Keratinocyte (primary cell): ENCODE measurements at regions not wholly inside any gene's neighbourhood (a gene's known extent, or its start where the extent isn't known, plus 50 kb on each side); places are given as distances from the start of the nearest gene placed in this dataset.
A peak's percentile ranks its signal among the peaks of the same experiment; 100 is the strongest.

Experiments
- DNase-seq: peaks from one replicate; pipeline ENCODE4 v3.0.0-alpha.2; 2011; ENCODE audit warnings: low read depth, missing footprints, low spot score
- FAIRE-seq: peaks from 2 replicates; lab custom pipeline; 2011; peaks lifted over from hg19 to GRCh38; lab: Jason Lieb, UNC
- H2AFZ ChIP-seq: 2 replicates; pipeline ENCODE4 v1.6.0; 2012; ENCODE audit warnings: low read length, control low read depth, inconsistent platforms; ENCODE audit not compliant: control insufficient read depth
- H3K27ac ChIP-seq: 2 replicates; pipeline ENCODE4 v1.5.1; 2011; ENCODE audit warnings: low read length; ENCODE audit not compliant: control insufficient read depth, insufficient read depth
- H3K27me3 ChIP-seq: 3 replicates; pipeline ENCODE4 v1.6.0; 2011; ENCODE audit warnings: low read length; ENCODE audit not compliant: control insufficient read depth, insufficient read depth; ENCODE audit errors: extremely low read depth
- H3K36me3 ChIP-seq, 2 experiments: 2 replicates in 1 of 2; 3 replicates in 1 of 2; pipeline ENCODE4 v1.5.1; 2011; ENCODE audit warnings: low read length in 2 of 2, mild to moderate bottlenecking in 1 of 2; ENCODE audit not compliant: control insufficient read depth in 2 of 2, insufficient read depth in 2 of 2; ENCODE audit errors: extremely low read depth in 1 of 2
- H3K4me1 ChIP-seq: 3 replicates; pipeline ENCODE4 v1.5.1; 2011; ENCODE audit warnings: low read length; ENCODE audit not compliant: control insufficient read depth, insufficient read depth; ENCODE audit errors: extremely low read depth
- H3K4me2 ChIP-seq: 3 replicates; pipeline ENCODE4 v1.6.0; 2011; ENCODE audit warnings: low read depth, low read length; ENCODE audit not compliant: control insufficient read depth, insufficient read depth; ENCODE audit errors: extremely low read depth
- H3K4me3 ChIP-seq, 3 experiments: fragments of 200-600 bp in 1 of 3; sonication (generic) in 1 of 3; 2 replicates in 2 of 3; 3 replicates in 1 of 3; pipeline ENCODE4 v1.5.1; 2011 to 2016; ENCODE audit warnings: low read length in 3 of 3, mild to moderate bottlenecking in 3 of 3, control low read depth in 2 of 3, inconsistent platforms in 1 of 3, low read depth in 1 of 3, mixed read lengths in 1 of 3, mixed run types in 1 of 3, moderate library complexity in 1 of 3; ENCODE audit not compliant: control insufficient read depth in 2 of 3, insufficient read depth in 2 of 3; ENCODE audit errors: extremely low read depth in 1 of 3
- H3K79me2 ChIP-seq: 2 replicates; pipeline ENCODE4 v1.6.0; 2012; ENCODE audit warnings: low read length; ENCODE audit not compliant: control insufficient read depth, insufficient read depth
- H3K9ac ChIP-seq: 3 replicates; pipeline ENCODE4 v1.6.0; 2011; ENCODE audit warnings: low read length; ENCODE audit not compliant: control insufficient read depth, insufficient read depth; ENCODE audit errors: extremely low read depth
- H3K9me1 ChIP-seq: 3 replicates; pipeline ENCODE4 v1.6.0; 2011; ENCODE audit warnings: low read length; ENCODE audit not compliant: control insufficient read depth, insufficient read depth; ENCODE audit errors: extremely low read depth
- H3K9me3 ChIP-seq: 2 replicates; pipeline ENCODE4 v1.5.1; 2012; ENCODE audit warnings: low read depth, low read length; ENCODE audit not compliant: control insufficient read depth
- H4K20me1 ChIP-seq: 3 replicates; pipeline ENCODE4 v1.6.0; 2011; ENCODE audit warnings: low read length; ENCODE audit not compliant: control insufficient read depth, insufficient read depth; ENCODE audit errors: extremely low read depth
- EZH2 ChIP-seq: IDR thresholded peaks from one replicate; pipeline ENCODE4 v1.6.1; 2012; ENCODE audit warnings: inconsistent platforms, mild to moderate bottlenecking, low read length, moderate library complexity
- dilution Hi-C: fragments of 300-500 bp; cut with MboI; formaldehyde crosslinking; loops from one replicate; pipeline ENCODE4 v1.7.0; 2020; ENCODE audit warnings: low sequenced_read_pairs; ENCODE audit not compliant: extremely low pct_ligation_motif_present
- TF ChIP-seq, protein P1 (sequence below), 3 experiments: IDR thresholded peaks in 1 of 3; conservative IDR thresholded peaks in 1 of 3; optimal IDR thresholded peaks in 1 of 3; 2 replicates in 2 of 3; 3 replicates in 1 of 3; pipeline versions ENCODE3 to v1.5.1; 2011; ENCODE audit warnings: low read length in 3 of 3, mild to moderate bottlenecking in 3 of 3, moderate library complexity in 2 of 3, control low read depth in 1 of 3, inconsistent platforms in 1 of 3; ENCODE audit not compliant: insufficient read depth in 2 of 3; ENCODE audit errors: extremely low read depth in 1 of 3

GRCh38 chr6:157764178-157765068 lies 58.6 kb upstream of the SNX9 start:
- dilution Hi-C loops: no loop called here
- peak overlapping the region; percentile 95 for H3K4me2 ChIP-seq
- no peaks in the 10 kb centered on the region for H3K27me3 ChIP-seq
- no peaks in the 10 kb centered on the region for H4K20me1 ChIP-seq
- H3K36me3 ChIP-seq: no peaks in the 10 kb centered on the region
- no peaks in the 10 kb centered on the region for H3K79me2 ChIP-seq
- DNase-seq (peak; percentile 99), FAIRE-seq (peak; percentile 89)
- H3K9ac ChIP-seq: peak overlapping the region; percentile 85
- H2AFZ ChIP-seq: no peak overlapping the region
- H3K4me3 ChIP-seq: peak overlapping the region in 2 of 3 experiments; percentile 34 to 49
- TF ChIP-seq, protein P1, sequence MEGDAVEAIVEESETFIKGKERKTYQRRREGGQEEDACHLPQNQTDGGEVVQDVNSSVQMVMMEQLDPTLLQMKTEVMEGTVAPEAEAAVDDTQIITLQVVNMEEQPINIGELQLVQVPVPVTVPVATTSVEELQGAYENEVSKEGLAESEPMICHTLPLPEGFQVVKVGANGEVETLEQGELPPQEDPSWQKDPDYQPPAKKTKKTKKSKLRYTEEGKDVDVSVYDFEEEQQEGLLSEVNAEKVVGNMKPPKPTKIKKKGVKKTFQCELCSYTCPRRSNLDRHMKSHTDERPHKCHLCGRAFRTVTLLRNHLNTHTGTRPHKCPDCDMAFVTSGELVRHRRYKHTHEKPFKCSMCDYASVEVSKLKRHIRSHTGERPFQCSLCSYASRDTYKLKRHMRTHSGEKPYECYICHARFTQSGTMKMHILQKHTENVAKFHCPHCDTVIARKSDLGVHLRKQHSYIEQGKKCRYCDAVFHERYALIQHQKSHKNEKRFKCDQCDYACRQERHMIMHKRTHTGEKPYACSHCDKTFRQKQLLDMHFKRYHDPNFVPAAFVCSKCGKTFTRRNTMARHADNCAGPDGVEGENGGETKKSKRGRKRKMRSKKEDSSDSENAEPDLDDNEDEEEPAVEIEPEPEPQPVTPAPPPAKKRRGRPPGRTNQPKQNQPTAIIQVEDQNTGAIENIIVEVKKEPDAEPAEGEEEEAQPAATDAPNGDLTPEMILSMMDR (optimal IDR thresholded peaks at IDR 0.05 in 1 of 3, IDR thresholded peaks at IDR 0.05 in 1 of 3, conservative IDR thresholded peaks at IDR 0.05 in 1 of 3; ENCODE audit: extremely low read depth in 1 of 3, insufficient read depth in 2 of 3, low read length in 3 of 3): no peak
- TF ChIP-seq EZH2: no peak
- peaks cover 44% of the 10 kb centered on the region for H3K4me1 ChIP-seq
- no peaks in the 10 kb centered on the region for H3K9me3 ChIP-seq
- peaks cover 2% of the 10 kb centered on the region for H3K9me1 ChIP-seq
- H3K27ac ChIP-seq: peak overlapping the region; percentile 98

- no peak for DNase-seq
- no peaks in the 10 kb centered on the region for H4K20me1 ChIP-seq
- no peak overlapping the region for H2AFZ ChIP-seq
- H3K27me3 ChIP-seq: no peaks in the 10 kb centered on the region
- H3K27ac ChIP-seq: no peak overlapping the region
- no peaks in the 10 kb centered on the region for H3K79me2 ChIP-seq
- peaks cover 41% of the 10 kb centered on the region for H3K4me1 ChIP-seq
- FAIRE-seq: no peak
- no peak overlapping the region for H3K9ac ChIP-seq
- no peak overlapping the region for H3K4me2 ChIP-seq
- H3K9me1 ChIP-seq: no peaks in the 10 kb centered on the region
- dilution Hi-C loops: no loop called here
- no peak overlapping the region for H3K4me3 ChIP-seq
- H3K36me3 ChIP-seq: no peaks in the 10 kb centered on the region
- H3K9me3 ChIP-seq: no peaks in the 10 kb centered on the region
- no peak for TF ChIP-seq EZH2
- TF ChIP-seq, protein P1 (optimal IDR thresholded peaks at IDR 0.05 in 1 of 3, IDR thresholded peaks at IDR 0.05 in 1 of 3, conservative IDR thresholded peaks at IDR 0.05 in 1 of 3; ENCODE audit: extremely low read depth in 1 of 3, insufficient read depth in 2 of 3, low read length in 3 of 3): no peak
Measured at GRCh38 chr6:157766901-157767774, 55.9 kb upstream of the SNX9 start.
